Breast epithelium (tissue), 3 donors: ENCODE measurements at regions not wholly inside any gene's neighbourhood (a gene's known extent, or its start where the extent isn't known, plus 50 kb on each side); places are given as distances from the start of the nearest gene placed in this dataset.

Source experiments
- CTCF ChIP-seq, 3 donors: fragments of 450-650 bp; IDR thresholded peaks; one replicate each; pipeline ENCODE4 v1.5.1; 2016 to 2017; ENCODE audit warnings: antibody characterized with exemption in 3 of 3, mild to moderate bottlenecking in 3 of 3, moderate library complexity in 3 of 3
- POLR2A ChIP-seq: fragments of 450-650 bp; IDR thresholded peaks from one replicate; pipeline ENCODE4 v1.6.1; 2016; ENCODE audit warnings: antibody characterized with exemption, mild to moderate bottlenecking, moderate library complexity
- POLR2AphosphoS5 ChIP-seq, 3 donors: sonication (generic); formaldehyde crosslinking; IDR thresholded peaks; one replicate each; pipeline ENCODE4 v1.6.1; 2017; ENCODE audit warnings: antibody characterized with exemption in 3 of 3

- TF ChIP-seq CTCF (IDR thresholded peaks at IDR 0.05) (no peak), POLR2A (no peak), POLR2AphosphoS5 (IDR thresholded peaks at IDR 0.05) (no peak)
Measured at GRCh38 chr11:37942081-37942480, 1344.0 kb upstream of the RAG2 start.
